ENCODE measurements at regions not wholly inside any gene's neighbourhood (a gene's known extent, or its start where the extent isn't known, plus 50 kb on each side); places are given as distances from the start of the nearest gene placed in this dataset.

GRCh38 chr18:8960740-8961657 is 141.5 kb upstream of the NDUFV2 start:
- TF ChIP-seq POLR2A (IDR thresholded peaks at IDR 0.05) = no peak
- no peak for TF ChIP-seq CTCF (IDR thresholded peaks at IDR 0.05)
